ENCODE measurements at regions not wholly inside any gene's neighbourhood (a gene's known extent, or its start where the extent isn't known, plus 50 kb on each side); places are given as distances from the start of the nearest gene placed in this dataset.

GRCh38 chr14:22475381-22475780 is 113.6 kb downstream of the DAD1 start:
- no peak overlapping the region for H3K4me3 ChIP-seq (ENCODE audit: low read depth in 2 of 2, low read length in 2 of 2)
- no peak overlapping the region for H3K27ac ChIP-seq (ENCODE audit: low read length)
- H3K27me3 ChIP-seq (ENCODE audit: control insufficient read depth, insufficient read depth, low read length) = peaks cover 6% of the 10 kb centered on the region
- ChIA-PET POLR2A (no interaction called here), CTCF (no interaction called here)
- no peaks in the 10 kb centered on the region for H3K9me3 ChIP-seq (ENCODE audit: control insufficient read depth, insufficient read depth, low read depth, low read length)
- TF ChIP-seq POLR2AphosphoS5 (IDR thresholded peaks at IDR 0.05; ENCODE audit: low read depth, low read length) (no peak), CTCF (IDR thresholded peaks at IDR 0.05) (no peak), SIN3A (IDR thresholded peaks at IDR 0.05; ENCODE audit: borderline replicate concordance, insufficient read depth, low read depth, low read length) (no peak), TCF7L2 (IDR thresholded peaks at IDR 0.05; ENCODE audit: low read depth, low read length) (no peak)
- TF ChIP-seq, protein P1, sequence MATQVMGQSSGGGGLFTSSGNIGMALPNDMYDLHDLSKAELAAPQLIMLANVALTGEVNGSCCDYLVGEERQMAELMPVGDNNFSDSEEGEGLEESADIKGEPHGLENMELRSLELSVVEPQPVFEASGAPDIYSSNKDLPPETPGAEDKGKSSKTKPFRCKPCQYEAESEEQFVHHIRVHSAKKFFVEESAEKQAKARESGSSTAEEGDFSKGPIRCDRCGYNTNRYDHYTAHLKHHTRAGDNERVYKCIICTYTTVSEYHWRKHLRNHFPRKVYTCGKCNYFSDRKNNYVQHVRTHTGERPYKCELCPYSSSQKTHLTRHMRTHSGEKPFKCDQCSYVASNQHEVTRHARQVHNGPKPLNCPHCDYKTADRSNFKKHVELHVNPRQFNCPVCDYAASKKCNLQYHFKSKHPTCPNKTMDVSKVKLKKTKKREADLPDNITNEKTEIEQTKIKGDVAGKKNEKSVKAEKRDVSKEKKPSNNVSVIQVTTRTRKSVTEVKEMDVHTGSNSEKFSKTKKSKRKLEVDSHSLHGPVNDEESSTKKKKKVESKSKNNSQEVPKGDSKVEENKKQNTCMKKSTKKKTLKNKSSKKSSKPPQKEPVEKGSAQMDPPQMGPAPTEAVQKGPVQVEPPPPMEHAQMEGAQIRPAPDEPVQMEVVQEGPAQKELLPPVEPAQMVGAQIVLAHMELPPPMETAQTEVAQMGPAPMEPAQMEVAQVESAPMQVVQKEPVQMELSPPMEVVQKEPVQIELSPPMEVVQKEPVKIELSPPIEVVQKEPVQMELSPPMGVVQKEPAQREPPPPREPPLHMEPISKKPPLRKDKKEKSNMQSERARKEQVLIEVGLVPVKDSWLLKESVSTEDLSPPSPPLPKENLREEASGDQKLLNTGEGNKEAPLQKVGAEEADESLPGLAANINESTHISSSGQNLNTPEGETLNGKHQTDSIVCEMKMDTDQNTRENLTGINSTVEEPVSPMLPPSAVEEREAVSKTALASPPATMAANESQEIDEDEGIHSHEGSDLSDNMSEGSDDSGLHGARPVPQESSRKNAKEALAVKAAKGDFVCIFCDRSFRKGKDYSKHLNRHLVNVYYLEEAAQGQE (IDR thresholded peaks at IDR 0.05; ENCODE audit: insufficient read depth in 1 of 2, low read depth in 2 of 2, low read length in 1 of 2) = no peak
- no TSS peak for BruUV-seq (replicated peaks)
- ATAC-seq (no peak), DNase-seq (ENCODE audit: low read depth, low spot score) (no peak)
- no peaks in the 10 kb centered on the region for H3K36me3 ChIP-seq (ENCODE audit: control insufficient read depth, insufficient read depth, low read length)
- no peaks in the 10 kb centered on the region for H3K4me1 ChIP-seq (ENCODE audit: control insufficient read depth, insufficient read depth, low read length)
- intact Hi-C loops (cut with micrococcal nuclease; ENCODE audit: unreplicated experiment) (loop anchor here (10.0 kb wide), 1 partner anchor 161 kb away; no protein-coding TSS in a partner anchor), in situ Hi-C loops (cut with HindIII; ENCODE audit: low pct_unique_long_range_greater_than_20kb, low sequenced_read_pairs) (no loop called here)

DNA sequence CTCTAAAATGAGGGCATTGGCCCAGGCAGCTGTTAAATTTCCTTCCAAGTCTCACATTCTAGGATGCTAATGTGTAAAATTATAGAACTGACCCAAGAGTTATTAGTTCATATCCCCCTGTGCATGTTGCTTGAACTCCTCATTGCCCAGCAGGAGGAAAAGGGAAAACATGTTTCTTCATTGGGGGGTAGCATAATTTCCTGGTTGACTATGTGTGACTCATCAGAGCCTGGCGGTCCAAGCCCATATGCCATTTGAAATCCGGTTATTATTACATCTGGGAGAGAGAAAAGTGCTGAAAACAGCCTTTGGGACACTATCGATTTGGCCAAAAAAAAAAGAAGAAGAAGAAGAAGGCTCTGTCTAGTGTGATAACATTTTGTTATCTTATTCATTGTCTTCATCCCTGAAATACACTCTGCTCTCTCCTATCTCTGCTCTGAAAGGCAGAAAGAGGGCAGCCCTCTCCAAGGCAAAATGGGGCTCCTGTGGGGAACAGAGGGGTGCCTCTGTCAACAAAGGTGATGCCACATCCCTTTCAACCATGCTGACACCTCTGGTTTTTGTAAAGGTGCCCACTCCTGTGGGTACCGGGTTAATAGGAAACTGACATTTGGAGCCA is 114.2 kb downstream of the DAD1 start:
- ATAC-seq (no peak), DNase-seq (ENCODE audit: low read depth, low spot score) (no peak)
- Histone ChIP-seq H3K4me1 (ENCODE audit: control insufficient read depth, insufficient read depth, low read length) (no peaks in the 10 kb centered on the region), H3K4me3 (ENCODE audit: low read depth in 2 of 2, low read length in 2 of 2) (no peak overlapping the region), H3K36me3 (ENCODE audit: control insufficient read depth, insufficient read depth, low read length) (no peaks in the 10 kb centered on the region), H3K9me3 (ENCODE audit: control insufficient read depth, insufficient read depth, low read depth, low read length) (no peaks in the 10 kb centered on the region), H3K27ac (ENCODE audit: low read length) (no peak overlapping the region), H3K27me3 (ENCODE audit: control insufficient read depth, insufficient read depth, low read length) (peaks cover under 1% of the 10 kb centered on the region)
- intact Hi-C loops (cut with micrococcal nuclease; ENCODE audit: unreplicated experiment) (loop anchor here (10.0 kb wide), 1 partner anchor 160 kb away; no protein-coding TSS in a partner anchor), in situ Hi-C loops (cut with HindIII; ENCODE audit: low pct_unique_long_range_greater_than_20kb, low sequenced_read_pairs) (no loop called here)
- no peak for TF ChIP-seq POLR2AphosphoS5 (IDR thresholded peaks at IDR 0.05; ENCODE audit: low read depth, low read length)
- TF ChIP-seq SIN3A (IDR thresholded peaks at IDR 0.05; ENCODE audit: borderline replicate concordance, insufficient read depth, low read depth, low read length) = no peak
- TF ChIP-seq CTCF (IDR thresholded peaks at IDR 0.05) = no peak
- TF ChIP-seq, protein P1 (IDR thresholded peaks at IDR 0.05; ENCODE audit: insufficient read depth in 1 of 2, low read depth in 2 of 2, low read length in 1 of 2) = no peak
- TF ChIP-seq TCF7L2 (IDR thresholded peaks at IDR 0.05; ENCODE audit: low read depth, low read length) = no peak
- ChIA-PET CTCF (no interaction called here), POLR2A (no interaction called here)
- no TSS peak for BruUV-seq (replicated peaks)
